T47D (cell line): ENCODE measurements at regions not wholly inside any gene's neighbourhood (a gene's known extent, or its start where the extent isn't known, plus 50 kb on each side); places are given as distances from the start of the nearest gene placed in this dataset.

Source experiments
- DNase-seq, 2 experiments: peaks; one replicate each; pipeline versions ENCODE4 v3.0.0 to v3.0.0-alpha.2; 2011 to 2012; ENCODE audit warnings: low read depth in 1 of 2, low spot score in 1 of 2
- JUND ChIP-seq: IDR thresholded peaks from 2 replicates; pipeline ENCODE4 v1.6.1; 2012; ENCODE audit warnings: low read depth
- in situ Hi-C: cut with HindIII; loops from 2 replicates; pipeline ENCODE4 v1.10.0; 2016; ENCODE audit warnings: low sequenced_read_pairs, low pct_unique_long_range_greater_than_20kb

DNA sequence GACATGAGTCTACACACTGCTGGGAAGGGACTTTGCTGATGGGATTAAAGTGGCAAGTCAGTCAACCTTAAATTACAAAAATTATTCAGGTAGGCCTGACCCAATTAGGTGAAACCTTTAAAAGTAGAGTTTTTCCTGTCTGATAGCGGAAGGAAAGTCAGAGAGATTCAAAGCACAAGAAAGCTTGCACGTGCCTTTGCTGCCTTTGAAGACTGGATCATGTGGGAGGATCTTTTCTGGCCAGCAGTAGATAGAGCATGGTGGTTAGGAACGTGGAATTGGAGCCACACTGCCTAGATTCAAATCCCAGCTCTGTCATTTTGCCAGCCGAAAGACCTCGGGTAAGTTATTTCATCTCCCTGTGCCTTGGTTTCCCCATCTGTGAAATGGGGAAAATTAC, 265.8 kb upstream of the PROK2 start:
- TF ChIP-seq JUND, result no peak
- in situ Hi-C loops, result no loop called here
- DNase-seq, result no peak

GRCh38 chr3:72050048-72050632, 265.2 kb upstream of the PROK2 start:
- no peak for TF ChIP-seq JUND
- no peak for DNase-seq
- in situ Hi-C loops, result no loop called here

DNA sequence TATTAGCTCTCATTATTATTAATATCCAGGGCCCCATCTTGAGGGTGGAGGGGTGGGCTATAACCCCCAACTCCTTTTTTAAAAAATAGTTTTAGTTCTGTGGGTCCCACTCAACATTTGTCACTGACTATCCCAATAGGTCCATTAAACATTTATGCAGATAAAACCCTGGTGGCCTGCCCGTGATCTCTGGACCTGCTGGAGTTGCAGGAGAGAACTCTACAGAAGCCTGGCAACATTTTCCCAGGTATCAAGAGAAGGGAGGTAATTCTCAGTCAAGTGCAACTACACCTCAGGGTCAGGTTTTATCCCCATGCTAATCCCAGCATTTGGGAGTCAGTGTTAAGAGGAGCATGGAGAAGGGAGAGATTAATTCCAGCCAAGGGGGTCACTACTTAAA, 264.4 kb upstream of the PROK2 start:
- DNase-seq, result no peak
- no peak for TF ChIP-seq JUND
- in situ Hi-C loops, result no loop called here

DNA sequence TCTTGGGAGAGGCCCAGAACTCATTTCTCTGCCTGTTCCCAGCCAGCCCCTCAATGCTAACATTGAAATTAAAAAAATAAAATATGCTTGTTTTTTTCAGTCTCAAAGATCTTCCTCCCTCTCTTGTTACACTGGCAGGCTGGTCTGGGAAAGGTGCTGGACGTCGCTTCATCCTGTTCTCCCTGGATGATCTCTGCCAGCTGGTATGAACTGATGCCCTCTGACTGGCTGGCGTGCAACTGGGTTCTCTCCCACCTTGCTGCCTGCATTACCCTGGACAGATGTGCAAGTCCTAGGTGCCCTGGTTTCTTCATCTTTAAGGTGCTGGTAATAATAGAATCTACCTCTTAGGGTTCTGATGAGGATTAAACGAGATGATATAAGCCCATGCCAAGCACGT, 263.9 kb upstream of the PROK2 start:
- TF ChIP-seq JUND, result no peak
- no peak for DNase-seq
- in situ Hi-C loops, result no loop called here

- no peak for TF ChIP-seq JUND
- no peak for DNase-seq
- in situ Hi-C loops, result no loop called here
These were observed 262.4 kb upstream of the PROK2 start for GRCh38 chr3:72047221-72047871.

DNA sequence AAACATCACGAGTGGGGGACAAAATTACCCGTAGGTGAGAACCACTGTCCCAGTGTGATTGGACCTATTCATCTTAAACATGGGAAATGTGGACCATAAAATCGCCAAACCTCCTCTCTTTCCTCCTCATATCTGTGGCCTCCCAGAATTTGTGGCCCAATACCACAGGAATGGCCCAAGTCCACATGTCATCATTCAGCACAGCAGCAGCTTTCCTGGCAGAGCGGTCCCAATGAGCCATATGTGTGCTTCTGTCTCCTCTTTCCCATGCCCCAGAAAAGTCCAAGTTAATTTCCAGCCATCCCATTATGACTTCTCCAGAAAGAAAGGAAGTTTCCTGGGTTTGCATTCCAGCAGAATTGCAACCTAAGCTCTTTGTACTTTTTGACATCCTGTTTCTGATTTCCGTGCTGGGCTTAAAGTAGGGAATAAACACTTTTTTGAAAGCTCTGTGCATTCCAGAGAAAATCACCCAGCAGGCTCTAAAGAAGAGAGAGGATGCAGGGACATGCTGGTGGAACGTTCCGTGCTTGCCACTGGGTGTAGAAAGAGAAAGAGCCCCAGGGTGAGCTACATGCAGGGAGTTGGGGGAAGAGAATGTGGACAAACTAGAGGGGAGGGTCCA, 259.4 kb upstream of the PROK2 start:
- no peak for DNase-seq
- TF ChIP-seq JUND, result no peak
- in situ Hi-C loops, result no loop called here

GRCh38 chr3:72043204-72044133, 258.5 kb upstream of the PROK2 start:
- no peak for DNase-seq
- in situ Hi-C loops, result no loop called here
- no peak for TF ChIP-seq JUND

- no peak for DNase-seq
- in situ Hi-C loops, result no loop called here
- TF ChIP-seq JUND, result no peak
These were observed 257.7 kb upstream of the PROK2 start for GRCh38 chr3:72042397-72043203.

- in situ Hi-C loops, result no loop called here
- TF ChIP-seq JUND, result no peak
These were observed 256.6 kb upstream of the PROK2 start for GRCh38 chr3:72041511-72041910.

GRCh38 chr3:72041076-72041475, 256.1 kb upstream of the PROK2 start:
- no peak for DNase-seq
- no peak for TF ChIP-seq JUND
- in situ Hi-C loops, result no loop called here

More at GRCh38 chr3:72041511-72041910, 256.6 kb upstream of the PROK2 start:
- no peak for DNase-seq

GRCh38 chr3:72039677-72040076, 254.7 kb upstream of the PROK2 start:
- no peak for TF ChIP-seq JUND
- no peak for DNase-seq
- in situ Hi-C loops, result no loop called here

GRCh38 chr3:72036899-72037298, 252.0 kb upstream of the PROK2 start:
- no peak for DNase-seq
- no peak for TF ChIP-seq JUND
- in situ Hi-C loops, result no loop called here
